ENCODE measurements at regions not wholly inside any gene's neighbourhood (a gene's known extent, or its start where the extent isn't known, plus 50 kb on each side); places are given as distances from the start of the nearest gene placed in this dataset.

DNA sequence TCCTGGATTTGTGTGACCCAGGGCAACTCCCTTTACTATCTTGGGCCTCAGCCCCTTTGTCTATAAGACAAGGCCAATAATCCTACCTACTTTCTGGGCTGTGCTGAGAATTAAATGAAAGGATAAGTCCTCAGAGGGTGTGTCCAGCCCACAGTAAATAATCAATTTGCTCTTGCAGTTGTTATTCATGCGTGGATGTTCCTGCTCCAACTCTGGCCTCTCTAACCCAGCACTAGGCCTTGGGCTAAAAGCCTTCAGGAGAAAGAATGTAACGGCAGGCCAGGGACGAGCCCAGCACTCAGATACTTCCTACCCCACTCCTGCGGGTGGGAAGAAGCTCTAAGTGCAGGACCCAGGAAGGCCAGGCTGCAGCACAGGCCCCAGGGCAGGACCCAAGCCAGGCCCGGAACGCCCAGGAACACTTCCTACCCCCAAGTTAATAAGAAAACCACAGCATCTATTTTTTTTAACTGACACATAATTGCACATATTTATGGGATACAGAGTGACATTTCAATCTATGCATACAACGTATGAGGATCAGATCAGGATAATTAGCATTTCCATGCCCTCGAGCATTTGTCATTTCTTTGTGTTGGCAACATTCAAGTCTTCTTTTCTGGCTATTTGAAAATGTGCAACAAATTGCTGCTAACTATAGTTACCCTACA, 179.6 kb upstream of the RBPJ start:
- Mint-ChIP-seq H3K27ac (no peak overlapping the region), H3K9me3 (no peaks in the 10 kb centered on the region), H3K27me3 (ENCODE audit: low read depth in 2 of 2) (peaks cover 15 to 39% of the 10 kb centered on the region in 2 donors), H3K4me1 (peaks cover 9 to 10% of the 10 kb centered on the region in 2 donors), H3K4me3 (no peak overlapping the region), H3K36me3 (no peaks in the 10 kb centered on the region)
- no peak for DNase-seq
- Histone ChIP-seq H3K27ac (ENCODE audit: low read length) (no peak overlapping the region), H3K4me1 (ENCODE audit: control insufficient read depth, insufficient read depth, low read length) (no peaks in the 10 kb centered on the region), H3K36me3 (ENCODE audit: control insufficient read depth, insufficient read depth, low read length) (no peaks in the 10 kb centered on the region), H3K4me3 (ENCODE audit: low read length) (no peak overlapping the region), H3K9me3 (ENCODE audit: control insufficient read depth, insufficient read depth, low read length) (no peaks in the 10 kb centered on the region), H3K27me3 (ENCODE audit: control insufficient read depth, insufficient read depth, low read length) (no peaks in the 10 kb centered on the region)
- TF ChIP-seq, protein P1, sequence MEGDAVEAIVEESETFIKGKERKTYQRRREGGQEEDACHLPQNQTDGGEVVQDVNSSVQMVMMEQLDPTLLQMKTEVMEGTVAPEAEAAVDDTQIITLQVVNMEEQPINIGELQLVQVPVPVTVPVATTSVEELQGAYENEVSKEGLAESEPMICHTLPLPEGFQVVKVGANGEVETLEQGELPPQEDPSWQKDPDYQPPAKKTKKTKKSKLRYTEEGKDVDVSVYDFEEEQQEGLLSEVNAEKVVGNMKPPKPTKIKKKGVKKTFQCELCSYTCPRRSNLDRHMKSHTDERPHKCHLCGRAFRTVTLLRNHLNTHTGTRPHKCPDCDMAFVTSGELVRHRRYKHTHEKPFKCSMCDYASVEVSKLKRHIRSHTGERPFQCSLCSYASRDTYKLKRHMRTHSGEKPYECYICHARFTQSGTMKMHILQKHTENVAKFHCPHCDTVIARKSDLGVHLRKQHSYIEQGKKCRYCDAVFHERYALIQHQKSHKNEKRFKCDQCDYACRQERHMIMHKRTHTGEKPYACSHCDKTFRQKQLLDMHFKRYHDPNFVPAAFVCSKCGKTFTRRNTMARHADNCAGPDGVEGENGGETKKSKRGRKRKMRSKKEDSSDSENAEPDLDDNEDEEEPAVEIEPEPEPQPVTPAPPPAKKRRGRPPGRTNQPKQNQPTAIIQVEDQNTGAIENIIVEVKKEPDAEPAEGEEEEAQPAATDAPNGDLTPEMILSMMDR (IDR thresholded peaks at IDR 0.05) = no peak
- ATAC-seq = no peak
- WGBS (ENCODE audit: insufficient coverage) = 90% methylated on average over 8 of the region's 8 CpGs
- intact Hi-C loops (cut with micrococcal nuclease) = no loop called here

DNA sequence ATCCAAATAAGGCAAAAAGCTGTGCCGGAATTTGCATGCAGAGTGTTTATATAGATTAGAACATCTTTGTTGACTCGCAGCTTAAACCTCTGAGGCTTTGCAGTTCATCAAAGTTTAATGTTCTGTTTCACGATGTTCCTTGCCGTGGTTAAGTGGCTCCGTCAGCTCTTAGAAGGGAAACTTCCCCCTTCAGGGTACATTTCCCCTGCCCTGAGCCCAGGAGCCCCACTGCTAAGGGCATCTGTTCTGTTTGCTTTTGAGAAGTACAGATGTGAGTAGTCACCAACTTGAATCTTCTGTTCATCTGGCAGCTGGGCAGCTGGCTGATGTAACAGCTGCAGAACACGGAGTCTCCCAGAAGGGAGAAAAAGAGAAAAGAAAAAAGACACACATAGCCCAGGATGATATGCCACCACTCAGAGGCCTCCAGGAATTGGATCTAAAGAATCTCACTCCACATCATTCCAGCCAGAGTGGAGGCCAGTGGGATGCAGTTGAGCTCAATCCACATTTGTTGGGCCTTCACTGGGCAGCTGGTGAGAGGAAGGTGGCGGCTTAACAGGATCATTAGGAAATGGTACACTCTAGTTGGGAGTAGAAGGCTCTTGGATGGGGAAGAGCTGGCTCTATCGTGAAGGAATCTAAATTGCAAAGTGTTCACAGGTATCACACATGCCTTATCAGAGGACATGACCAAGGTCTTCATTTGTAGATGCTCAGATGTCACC, 178.7 kb upstream of the RBPJ start:
- DNase-seq (peak in 1 of 2 donors; percentile 5), ATAC-seq (no peak)
- intact Hi-C loops (cut with micrococcal nuclease) = no loop called here
- Mint-ChIP-seq H3K9me3 (no peaks in the 10 kb centered on the region), H3K4me1 (peaks cover 9 to 10% of the 10 kb centered on the region in 2 donors), H3K36me3 (no peaks in the 10 kb centered on the region), H3K27ac (no peak overlapping the region), H3K27me3 (ENCODE audit: low read depth in 2 of 2) (peaks cover 17 to 42% of the 10 kb centered on the region in 2 donors), H3K4me3 (no peak overlapping the region)
- TF ChIP-seq, protein P1 (IDR thresholded peaks at IDR 0.05) = no peak
- no peak overlapping the region for H3K4me3 ChIP-seq (ENCODE audit: low read length)
- H3K4me1 ChIP-seq (ENCODE audit: control insufficient read depth, insufficient read depth, low read length) = no peaks in the 10 kb centered on the region
- no peaks in the 10 kb centered on the region for H3K36me3 ChIP-seq (ENCODE audit: control insufficient read depth, insufficient read depth, low read length)
- H3K27me3 ChIP-seq (ENCODE audit: control insufficient read depth, insufficient read depth, low read length) = no peaks in the 10 kb centered on the region
- H3K27ac ChIP-seq (ENCODE audit: low read length) = no peak overlapping the region
- 57% methylated on average over 8 of the region's 8 CpGs for WGBS (ENCODE audit: insufficient coverage)
- H3K9me3 ChIP-seq (ENCODE audit: control insufficient read depth, insufficient read depth, low read length) = no peaks in the 10 kb centered on the region

DNA sequence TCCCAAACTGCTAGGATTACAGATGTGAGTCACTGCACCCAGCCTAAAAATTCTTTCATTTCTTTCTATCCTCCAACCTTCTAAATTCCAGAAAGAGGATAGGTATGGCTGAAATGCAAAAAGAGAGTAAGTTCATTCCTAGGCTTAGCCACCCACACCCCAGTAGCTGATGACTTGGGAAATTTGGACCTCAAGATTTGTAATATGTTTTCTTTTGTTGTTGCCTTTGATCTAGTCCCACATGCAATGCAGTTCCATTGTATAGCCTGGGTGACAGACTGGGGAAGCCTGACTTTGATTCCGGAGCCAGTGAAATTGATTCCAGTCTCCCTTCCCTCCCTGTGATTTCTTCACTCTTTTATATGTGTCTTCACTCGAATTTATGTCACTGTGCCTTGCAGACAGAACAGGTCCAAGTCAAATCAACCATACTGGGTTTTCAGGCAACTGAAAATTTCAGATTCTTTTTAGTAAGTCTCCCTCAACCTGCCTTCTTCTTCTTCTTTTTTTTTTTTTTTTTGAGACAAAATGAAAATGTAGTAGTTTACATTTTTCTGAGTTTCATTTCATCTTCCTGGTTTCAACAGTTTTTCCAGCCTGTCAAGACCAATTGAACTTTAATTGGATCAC, 176.2 kb upstream of the RBPJ start:
- no peak overlapping the region for H3K4me3 ChIP-seq (ENCODE audit: low read length)
- ATAC-seq (no peak), DNase-seq (no peak)
- no peaks in the 10 kb centered on the region for H3K27me3 ChIP-seq (ENCODE audit: control insufficient read depth, insufficient read depth, low read length)
- Mint-ChIP-seq H3K36me3 (no peaks in the 10 kb centered on the region), H3K4me3 (no peak overlapping the region), H3K4me1 (peaks cover 9 to 10% of the 10 kb centered on the region in 2 donors), H3K9me3 (no peaks in the 10 kb centered on the region), H3K27ac (no peak overlapping the region), H3K27me3 (ENCODE audit: low read depth in 2 of 2) (peaks cover 19 to 50% of the 10 kb centered on the region in 2 donors)
- intact Hi-C loops (cut with micrococcal nuclease) = no loop called here
- TF ChIP-seq, protein P1 (IDR thresholded peaks at IDR 0.05) = no peak
- no peak overlapping the region for H3K27ac ChIP-seq (ENCODE audit: low read length)
- no peaks in the 10 kb centered on the region for H3K4me1 ChIP-seq (ENCODE audit: control insufficient read depth, insufficient read depth, low read length)
- H3K36me3 ChIP-seq (ENCODE audit: control insufficient read depth, insufficient read depth, low read length) = no peaks in the 10 kb centered on the region
- no peaks in the 10 kb centered on the region for H3K9me3 ChIP-seq (ENCODE audit: control insufficient read depth, insufficient read depth, low read length)
- 89% methylated on average over 2 of the region's 2 CpGs for WGBS (ENCODE audit: insufficient coverage)

All from natural killer cell (primary cell).